HEK293 (cell line): ENCODE measurements at regions not wholly inside any gene's neighbourhood (a gene's known extent, or its start where the extent isn't known, plus 50 kb on each side); places are given as distances from the start of the nearest gene placed in this dataset.

Experiments
- MYNN ChIP-seq: fragments of 450-650 bp; formaldehyde crosslinking; IDR thresholded peaks from 2 replicates; pipeline ENCODE4 v1.5.1; 2016; ENCODE audit warnings: missing biosample characterization, missing genetic modification characterization, borderline replicate concordance
- OVOL3 ChIP-seq: fragments of 450-650 bp; formaldehyde crosslinking; IDR thresholded peaks from 2 replicates; pipeline ENCODE4 v1.5.1; 2016; ENCODE audit warnings: missing biosample characterization, missing genetic modification characterization
- TCF7L2 ChIP-seq: IDR thresholded peaks from 2 replicates; pipeline ENCODE4 v1.6.1; 2011; ENCODE audit warnings: low read depth, mild to moderate bottlenecking, inconsistent platforms, low read length, moderate library complexity, borderline replicate concordance
- ZFHX2 ChIP-seq: fragments of 450-650 bp; formaldehyde crosslinking; conservative IDR thresholded peaks from 2 replicates; pipeline ENCODE4 v1.5.1; 2016; ENCODE audit warnings: missing biosample characterization, missing genetic modification characterization
- ZNF121 ChIP-seq: fragments of 450-650 bp; formaldehyde crosslinking; IDR thresholded peaks from 2 replicates; pipeline ENCODE4 v1.5.1; 2016; ENCODE audit warnings: missing biosample characterization, missing genetic modification characterization
- ZNF174 ChIP-seq: fragments of 450-650 bp; formaldehyde crosslinking; IDR thresholded peaks from 2 replicates; pipeline ENCODE4 v1.5.0; 2017; ENCODE audit warnings: missing biosample characterization, mild to moderate bottlenecking, missing genetic modification characterization
- ZNF23 ChIP-seq: fragments of 450-650 bp; formaldehyde crosslinking; IDR thresholded peaks from 2 replicates; pipeline ENCODE4 v1.5.1; 2016; ENCODE audit warnings: missing biosample characterization, missing genetic modification characterization, borderline replicate concordance
- ZNF544 ChIP-seq: fragments of 450-650 bp; formaldehyde crosslinking; IDR thresholded peaks from 2 replicates; pipeline ENCODE4 v1.5.0; 2017; ENCODE audit warnings: missing biosample characterization, missing genetic modification characterization
- TF ChIP-seq, protein P1 (sequence below): fragments of 450-650 bp; formaldehyde crosslinking; IDR thresholded peaks from 2 replicates; pipeline ENCODE4 v1.5.1; 2016; ENCODE audit warnings: missing biosample characterization, missing genetic modification characterization
- TF ChIP-seq, protein P2 (sequence below): fragments of 450-650 bp; formaldehyde crosslinking; IDR thresholded peaks from 2 replicates; pipeline ENCODE4 v1.5.1; 2016; ENCODE audit warnings: missing biosample characterization, missing genetic modification characterization
- TF ChIP-seq, protein P3 (sequence below): fragments of 450-650 bp; formaldehyde crosslinking; IDR thresholded peaks from 2 replicates; pipeline ENCODE4 v1.5.1; 2016; ENCODE audit warnings: missing biosample characterization, missing genetic modification characterization

DNA sequence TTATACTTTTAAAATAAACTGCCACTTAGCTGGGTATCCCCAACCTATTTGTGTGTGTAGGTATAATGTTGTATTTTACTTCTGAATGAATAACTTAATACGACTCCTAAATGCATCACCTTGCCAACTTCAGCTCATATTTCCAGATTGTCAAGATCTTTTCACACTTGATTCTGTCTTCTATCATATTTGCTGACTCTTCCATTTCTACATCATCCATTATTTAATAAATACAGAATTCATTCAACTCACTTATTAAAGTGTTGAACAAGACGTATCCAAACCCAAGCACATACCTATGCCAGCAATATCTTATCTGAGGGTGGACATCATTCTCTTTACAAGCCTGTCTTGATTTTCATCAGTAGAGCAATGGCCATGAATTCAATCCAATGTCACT lies 91.2 kb upstream of the FAM47C start:
- TF ChIP-seq MYNN (tag by site-specific recombination), result no peak
- TF ChIP-seq ZNF23 (tag by site-specific recombination), result no peak
- TF ChIP-seq ZFHX2 (tag by site-specific recombination), result no peak
- TF ChIP-seq, protein P1, sequence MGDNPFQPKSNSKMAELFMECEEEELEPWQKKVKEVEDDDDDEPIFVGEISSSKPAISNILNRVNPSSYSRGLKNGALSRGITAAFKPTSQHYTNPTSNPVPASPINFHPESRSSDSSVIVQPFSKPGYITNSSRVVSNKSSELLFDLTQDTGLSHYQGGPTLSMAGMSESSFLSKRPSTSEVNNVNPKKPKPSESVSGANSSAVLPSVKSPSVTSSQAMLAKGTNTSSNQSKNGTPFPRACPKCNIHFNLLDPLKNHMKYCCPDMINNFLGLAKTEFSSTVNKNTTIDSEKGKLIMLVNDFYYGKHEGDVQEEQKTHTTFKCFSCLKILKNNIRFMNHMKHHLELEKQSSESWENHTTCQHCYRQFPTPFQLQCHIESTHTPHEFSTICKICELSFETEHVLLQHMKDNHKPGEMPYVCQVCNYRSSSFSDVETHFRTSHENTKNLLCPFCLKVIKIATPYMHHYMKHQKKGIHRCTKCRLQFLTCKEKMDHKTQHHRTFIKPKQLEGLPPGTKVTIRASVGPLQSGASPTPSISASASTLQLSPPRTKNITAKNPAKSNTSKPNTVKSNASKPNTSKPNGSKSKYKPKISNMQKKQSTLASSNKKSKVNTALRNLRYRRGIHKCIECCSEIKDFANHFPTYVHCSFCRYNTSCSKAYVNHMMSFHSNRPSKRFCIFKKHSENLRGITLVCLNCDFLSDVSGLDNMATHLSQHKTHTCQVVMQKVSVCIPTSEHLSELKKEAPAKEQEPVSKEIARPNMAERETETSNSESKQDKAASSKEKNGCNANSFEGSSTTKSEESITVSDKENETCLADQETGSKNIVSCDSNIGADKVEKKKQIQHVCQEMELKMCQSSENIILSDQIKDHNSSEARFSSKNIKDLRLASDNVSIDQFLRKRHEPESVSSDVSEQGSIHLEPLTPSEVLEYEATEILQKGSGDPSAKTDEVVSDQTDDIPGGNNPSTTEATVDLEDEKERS, result no peak
- no peak for TF ChIP-seq TCF7L2
- TF ChIP-seq ZNF121, result no peak
- no peak for TF ChIP-seq ZNF174 (tag by site-specific recombination)
- TF ChIP-seq, protein P2, sequence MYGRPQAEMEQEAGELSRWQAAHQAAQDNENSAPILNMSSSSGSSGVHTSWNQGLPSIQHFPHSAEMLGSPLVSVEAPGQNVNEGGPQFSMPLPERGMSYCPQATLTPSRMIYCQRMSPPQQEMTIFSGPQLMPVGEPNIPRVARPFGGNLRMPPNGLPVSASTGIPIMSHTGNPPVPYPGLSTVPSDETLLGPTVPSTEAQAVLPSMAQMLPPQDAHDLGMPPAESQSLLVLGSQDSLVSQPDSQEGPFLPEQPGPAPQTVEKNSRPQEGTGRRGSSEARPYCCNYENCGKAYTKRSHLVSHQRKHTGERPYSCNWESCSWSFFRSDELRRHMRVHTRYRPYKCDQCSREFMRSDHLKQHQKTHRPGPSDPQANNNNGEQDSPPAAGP (tag by site-specific recombination), result no peak
- TF ChIP-seq ZNF544, result no peak
- no peak for TF ChIP-seq OVOL3
- TF ChIP-seq, protein P3, sequence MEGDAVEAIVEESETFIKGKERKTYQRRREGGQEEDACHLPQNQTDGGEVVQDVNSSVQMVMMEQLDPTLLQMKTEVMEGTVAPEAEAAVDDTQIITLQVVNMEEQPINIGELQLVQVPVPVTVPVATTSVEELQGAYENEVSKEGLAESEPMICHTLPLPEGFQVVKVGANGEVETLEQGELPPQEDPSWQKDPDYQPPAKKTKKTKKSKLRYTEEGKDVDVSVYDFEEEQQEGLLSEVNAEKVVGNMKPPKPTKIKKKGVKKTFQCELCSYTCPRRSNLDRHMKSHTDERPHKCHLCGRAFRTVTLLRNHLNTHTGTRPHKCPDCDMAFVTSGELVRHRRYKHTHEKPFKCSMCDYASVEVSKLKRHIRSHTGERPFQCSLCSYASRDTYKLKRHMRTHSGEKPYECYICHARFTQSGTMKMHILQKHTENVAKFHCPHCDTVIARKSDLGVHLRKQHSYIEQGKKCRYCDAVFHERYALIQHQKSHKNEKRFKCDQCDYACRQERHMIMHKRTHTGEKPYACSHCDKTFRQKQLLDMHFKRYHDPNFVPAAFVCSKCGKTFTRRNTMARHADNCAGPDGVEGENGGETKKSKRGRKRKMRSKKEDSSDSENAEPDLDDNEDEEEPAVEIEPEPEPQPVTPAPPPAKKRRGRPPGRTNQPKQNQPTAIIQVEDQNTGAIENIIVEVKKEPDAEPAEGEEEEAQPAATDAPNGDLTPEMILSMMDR (tag by site-specific recombination), result no peak
